ENCODE measurements at regions not wholly inside any gene's neighbourhood (a gene's known extent, or its start where the extent isn't known, plus 50 kb on each side); places are given as distances from the start of the nearest gene placed in this dataset.

- no TSS peak for BruUV-seq (replicated peaks)
- no peak overlapping the region for H3K9ac ChIP-seq (ENCODE audit: insufficient read depth, low read depth, low read length)
- no peaks in the 10 kb centered on the region for H3K79me2 ChIP-seq (ENCODE audit: insufficient read depth, low read length)
- peak; percentile 69 for DNase-seq (ENCODE audit: low spot score)
- H3K27ac ChIP-seq (ENCODE audit: extremely low read length, insufficient read depth, low read length), result no peak overlapping the region
- ATAC-seq, result peak; percentile 97
- in situ Hi-C loops (cut with HindIII; ENCODE audit: extremely low pct_ligation_motif_present, low pct_unique_long_range_greater_than_20kb) (no loop called here), intact Hi-C loops (cut with micrococcal nuclease; ENCODE audit: unreplicated experiment) (loop anchor here (5.0 kb wide), 1 partner anchor 91 kb away; no protein-coding TSS in a partner anchor)
- ChIA-PET CTCF (ENCODE audit: low intra/inter-chr PET ratio, low total read pairs) (no interaction called here), POLR2A (no interaction called here)
- no peak overlapping the region for H2AFZ ChIP-seq (ENCODE audit: low read length)
- H4K20me1 ChIP-seq (ENCODE audit: insufficient read depth, low read length), result no peaks in the 10 kb centered on the region
- 92% methylated on average over 4 of the region's 4 CpGs for WGBS (ENCODE audit: low lambda C conversion rate)
- no peaks in the 10 kb centered on the region for H3K36me3 ChIP-seq (replicated peaks in 1 of 2; ENCODE audit: control insufficient read depth in 1 of 2, insufficient read depth in 2 of 2, low read length in 2 of 2)
- no peaks in the 10 kb centered on the region; the same call in 1 of the 2 replicates for H3K9me3 ChIP-seq (ENCODE audit: low read length)
- H3K4me1 ChIP-seq (ENCODE audit: insufficient read depth, low read length), result peaks cover 9% of the 10 kb centered on the region; the same call in 1 of the 2 replicates
- no peak overlapping the region for H3K4me3 ChIP-seq (replicated peaks in 1 of 3; ENCODE audit: insufficient read depth in 1 of 3, low read depth in 2 of 3, low read length in 3 of 3)
- FAIRE-seq, result no peak
- H3K4me2 ChIP-seq (ENCODE audit: low read depth, low read length), result no peak overlapping the region
- no peaks in the 10 kb centered on the region for H3K27me3 ChIP-seq (ENCODE audit: control insufficient read depth in 1 of 2, insufficient read depth in 2 of 2, low read length in 2 of 2)
- no peak for TF ChIP-seq ZNF557 (CRISPR knock-in tag; IDR thresholded peaks at IDR 0.05)
- TF ChIP-seq, protein P1, sequence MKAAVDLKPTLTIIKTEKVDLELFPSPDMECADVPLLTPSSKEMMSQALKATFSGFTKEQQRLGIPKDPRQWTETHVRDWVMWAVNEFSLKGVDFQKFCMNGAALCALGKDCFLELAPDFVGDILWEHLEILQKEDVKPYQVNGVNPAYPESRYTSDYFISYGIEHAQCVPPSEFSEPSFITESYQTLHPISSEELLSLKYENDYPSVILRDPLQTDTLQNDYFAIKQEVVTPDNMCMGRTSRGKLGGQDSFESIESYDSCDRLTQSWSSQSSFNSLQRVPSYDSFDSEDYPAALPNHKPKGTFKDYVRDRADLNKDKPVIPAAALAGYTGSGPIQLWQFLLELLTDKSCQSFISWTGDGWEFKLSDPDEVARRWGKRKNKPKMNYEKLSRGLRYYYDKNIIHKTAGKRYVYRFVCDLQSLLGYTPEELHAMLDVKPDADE (CRISPR knock-in tag; IDR thresholded peaks at IDR 0.05), result no peak
- no peak for TF ChIP-seq GTF2F1 (IDR thresholded peaks at IDR 0.05; ENCODE audit: low read length)
- TF ChIP-seq HNRNPUL1 (IDR thresholded peaks at IDR 0.05; ENCODE audit: low read depth, low read length), result no peak
- no peak for TF ChIP-seq ZNF451 (CRISPR knock-in tag; IDR thresholded peaks at IDR 0.05)
- no peak for TF ChIP-seq SNAPC5 (CRISPR knock-in tag; IDR thresholded peaks at IDR 0.05; ENCODE audit: borderline replicate concordance)
- TF ChIP-seq ZNF644 (CRISPR knock-in tag; IDR thresholded peaks at IDR 0.05; ENCODE audit: low read depth), result 0 out of 2 replicates have a peak, but pooled peaks have one; percentile 46
- no peak for TF ChIP-seq ZMYM3 (CRISPR knock-in tag; IDR thresholded peaks at IDR 0.05)
- TF ChIP-seq SMC3 (IDR thresholded peaks at IDR 0.05; ENCODE audit: low read length), result peak; percentile 47; the same call in 1 of the 2 replicates
- no peak for TF ChIP-seq KAT8 (CRISPR knock-in tag; IDR thresholded peaks at IDR 0.05)
- no peak for TF ChIP-seq ZNF512 (CRISPR knock-in tag; IDR thresholded peaks at IDR 0.05)
- no peak for TF ChIP-seq HNF1A (IDR thresholded peaks at IDR 0.05; ENCODE audit: low read depth)
- TF ChIP-seq HNF1A (CRISPR knock-in tag; IDR thresholded peaks at IDR 0.05; ENCODE audit: borderline replicate concordance), result no peak
- no peak for TF ChIP-seq E2F5 (CRISPR knock-in tag; conservative IDR thresholded peaks at IDR 0.05)
- TF ChIP-seq RFXAP (CRISPR knock-in tag; IDR thresholded peaks at IDR 0.05; ENCODE audit: borderline replicate concordance), result no peak
- TF ChIP-seq CC2D1A (CRISPR knock-in tag; IDR thresholded peaks at IDR 0.05), result no peak
- TF ChIP-seq ZFP36 (IDR thresholded peaks at IDR 0.05; ENCODE audit: borderline replicate concordance, low read depth, low read length, partially characterized antibody), result no peak
- TF ChIP-seq ZNF317 (CRISPR knock-in tag; IDR thresholded peaks at IDR 0.05), result no peak
These were observed 276.6 kb downstream of the MREG start for GRCh38 chr2:215736653-215737290.

All from HepG2 (cell line).